Esophagus muscularis mucosa (tissue), 3 donors: ENCODE measurements at regions not wholly inside any gene's neighbourhood (a gene's known extent, or its start where the extent isn't known, plus 50 kb on each side); places are given as distances from the start of the nearest gene placed in this dataset.

Experiments used
- EP300 ChIP-seq: sonication (generic); formaldehyde crosslinking; IDR thresholded peaks from one replicate; pipeline ENCODE4 v1.6.1; 2017; ENCODE audit warnings: antibody characterized with exemption
- TF ChIP-seq, protein P1 (sequence below), 3 experiments: fragments of 200-600 bp in 2 of 3; fragments of 450-650 bp in 1 of 3; sonication (generic) in 2 of 3; IDR thresholded peaks; one replicate each; pipeline ENCODE4 v1.5.1; 2017 to 2019; ENCODE audit warnings: antibody characterized with exemption in 3 of 3, mild to moderate bottlenecking in 2 of 3, moderate library complexity in 1 of 3

DNA sequence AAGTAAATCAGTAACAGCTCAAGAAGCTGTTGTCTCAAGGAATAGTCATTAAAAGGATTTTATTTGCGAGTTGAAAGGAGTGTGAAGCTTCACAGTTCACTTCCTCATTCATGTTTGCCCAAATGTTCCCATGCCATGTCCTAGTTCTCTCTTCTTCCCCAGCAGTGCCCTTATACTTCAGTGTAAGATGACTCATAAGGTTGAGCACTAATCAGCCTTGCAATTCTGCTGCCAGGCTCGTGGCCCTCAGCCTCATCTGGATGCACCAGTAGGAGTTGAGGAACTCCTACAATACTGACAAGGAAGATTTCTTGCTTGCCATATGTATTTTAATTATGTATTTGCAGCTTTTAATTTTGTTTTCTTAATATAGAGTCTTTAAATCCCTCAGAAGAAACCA is 1980.4 kb downstream of the SUCLG1 start:
- TF ChIP-seq, protein P1, sequence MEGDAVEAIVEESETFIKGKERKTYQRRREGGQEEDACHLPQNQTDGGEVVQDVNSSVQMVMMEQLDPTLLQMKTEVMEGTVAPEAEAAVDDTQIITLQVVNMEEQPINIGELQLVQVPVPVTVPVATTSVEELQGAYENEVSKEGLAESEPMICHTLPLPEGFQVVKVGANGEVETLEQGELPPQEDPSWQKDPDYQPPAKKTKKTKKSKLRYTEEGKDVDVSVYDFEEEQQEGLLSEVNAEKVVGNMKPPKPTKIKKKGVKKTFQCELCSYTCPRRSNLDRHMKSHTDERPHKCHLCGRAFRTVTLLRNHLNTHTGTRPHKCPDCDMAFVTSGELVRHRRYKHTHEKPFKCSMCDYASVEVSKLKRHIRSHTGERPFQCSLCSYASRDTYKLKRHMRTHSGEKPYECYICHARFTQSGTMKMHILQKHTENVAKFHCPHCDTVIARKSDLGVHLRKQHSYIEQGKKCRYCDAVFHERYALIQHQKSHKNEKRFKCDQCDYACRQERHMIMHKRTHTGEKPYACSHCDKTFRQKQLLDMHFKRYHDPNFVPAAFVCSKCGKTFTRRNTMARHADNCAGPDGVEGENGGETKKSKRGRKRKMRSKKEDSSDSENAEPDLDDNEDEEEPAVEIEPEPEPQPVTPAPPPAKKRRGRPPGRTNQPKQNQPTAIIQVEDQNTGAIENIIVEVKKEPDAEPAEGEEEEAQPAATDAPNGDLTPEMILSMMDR (IDR thresholded peaks at IDR 0.05): no peak
- TF ChIP-seq EP300: no peak
